Keratinocyte (primary cell): ENCODE measurements at regions not wholly inside any gene's neighbourhood (a gene's known extent, or its start where the extent isn't known, plus 50 kb on each side); places are given as distances from the start of the nearest gene placed in this dataset.

ENCODE experiments used
- DNase-seq: peaks from one replicate; pipeline ENCODE4 v3.0.0-alpha.2; 2011; ENCODE audit warnings: low read depth, missing footprints, low spot score
- FAIRE-seq: peaks from 2 replicates; lab custom pipeline; 2011; peaks lifted over from hg19 to GRCh38; lab: Jason Lieb, UNC
- H2AFZ ChIP-seq: 2 replicates; pipeline ENCODE4 v1.6.0; 2012; ENCODE audit warnings: low read length, control low read depth, inconsistent platforms; ENCODE audit not compliant: control insufficient read depth
- H3K27ac ChIP-seq: 2 replicates; pipeline ENCODE4 v1.5.1; 2011; ENCODE audit warnings: low read length; ENCODE audit not compliant: control insufficient read depth, insufficient read depth
- H3K27me3 ChIP-seq: 3 replicates; pipeline ENCODE4 v1.6.0; 2011; ENCODE audit warnings: low read length; ENCODE audit not compliant: control insufficient read depth, insufficient read depth; ENCODE audit errors: extremely low read depth
- H3K36me3 ChIP-seq, 2 experiments: 2 replicates in 1 of 2; 3 replicates in 1 of 2; pipeline ENCODE4 v1.5.1; 2011; ENCODE audit warnings: low read length in 2 of 2, mild to moderate bottlenecking in 1 of 2; ENCODE audit not compliant: control insufficient read depth in 2 of 2, insufficient read depth in 2 of 2; ENCODE audit errors: extremely low read depth in 1 of 2
- H3K4me1 ChIP-seq: 3 replicates; pipeline ENCODE4 v1.5.1; 2011; ENCODE audit warnings: low read length; ENCODE audit not compliant: control insufficient read depth, insufficient read depth; ENCODE audit errors: extremely low read depth
- H3K4me2 ChIP-seq: 3 replicates; pipeline ENCODE4 v1.6.0; 2011; ENCODE audit warnings: low read depth, low read length; ENCODE audit not compliant: control insufficient read depth, insufficient read depth; ENCODE audit errors: extremely low read depth
- H3K4me3 ChIP-seq, 3 experiments: fragments of 200-600 bp in 1 of 3; sonication (generic) in 1 of 3; 2 replicates in 2 of 3; 3 replicates in 1 of 3; pipeline ENCODE4 v1.5.1; 2011 to 2016; ENCODE audit warnings: low read length in 3 of 3, mild to moderate bottlenecking in 3 of 3, control low read depth in 2 of 3, inconsistent platforms in 1 of 3, low read depth in 1 of 3, mixed read lengths in 1 of 3, mixed run types in 1 of 3, moderate library complexity in 1 of 3; ENCODE audit not compliant: control insufficient read depth in 2 of 3, insufficient read depth in 2 of 3; ENCODE audit errors: extremely low read depth in 1 of 3
- H3K79me2 ChIP-seq: 2 replicates; pipeline ENCODE4 v1.6.0; 2012; ENCODE audit warnings: low read length; ENCODE audit not compliant: control insufficient read depth, insufficient read depth
- H3K9ac ChIP-seq: 3 replicates; pipeline ENCODE4 v1.6.0; 2011; ENCODE audit warnings: low read length; ENCODE audit not compliant: control insufficient read depth, insufficient read depth; ENCODE audit errors: extremely low read depth
- H3K9me1 ChIP-seq: 3 replicates; pipeline ENCODE4 v1.6.0; 2011; ENCODE audit warnings: low read length; ENCODE audit not compliant: control insufficient read depth, insufficient read depth; ENCODE audit errors: extremely low read depth
- H3K9me3 ChIP-seq: 2 replicates; pipeline ENCODE4 v1.5.1; 2012; ENCODE audit warnings: low read depth, low read length; ENCODE audit not compliant: control insufficient read depth
- H4K20me1 ChIP-seq: 3 replicates; pipeline ENCODE4 v1.6.0; 2011; ENCODE audit warnings: low read length; ENCODE audit not compliant: control insufficient read depth, insufficient read depth; ENCODE audit errors: extremely low read depth
- EZH2 ChIP-seq: IDR thresholded peaks from one replicate; pipeline ENCODE4 v1.6.1; 2012; ENCODE audit warnings: inconsistent platforms, mild to moderate bottlenecking, low read length, moderate library complexity
- dilution Hi-C: fragments of 300-500 bp; cut with MboI; formaldehyde crosslinking; loops from one replicate; pipeline ENCODE4 v1.7.0; 2020; ENCODE audit warnings: low sequenced_read_pairs; ENCODE audit not compliant: extremely low pct_ligation_motif_present
- TF ChIP-seq, protein P1 (sequence below), 3 experiments: IDR thresholded peaks in 1 of 3; conservative IDR thresholded peaks in 1 of 3; optimal IDR thresholded peaks in 1 of 3; 2 replicates in 2 of 3; 3 replicates in 1 of 3; pipeline versions ENCODE3 to v1.5.1; 2011; ENCODE audit warnings: low read length in 3 of 3, mild to moderate bottlenecking in 3 of 3, moderate library complexity in 2 of 3, control low read depth in 1 of 3, inconsistent platforms in 1 of 3; ENCODE audit not compliant: insufficient read depth in 2 of 3; ENCODE audit errors: extremely low read depth in 1 of 3

DNA sequence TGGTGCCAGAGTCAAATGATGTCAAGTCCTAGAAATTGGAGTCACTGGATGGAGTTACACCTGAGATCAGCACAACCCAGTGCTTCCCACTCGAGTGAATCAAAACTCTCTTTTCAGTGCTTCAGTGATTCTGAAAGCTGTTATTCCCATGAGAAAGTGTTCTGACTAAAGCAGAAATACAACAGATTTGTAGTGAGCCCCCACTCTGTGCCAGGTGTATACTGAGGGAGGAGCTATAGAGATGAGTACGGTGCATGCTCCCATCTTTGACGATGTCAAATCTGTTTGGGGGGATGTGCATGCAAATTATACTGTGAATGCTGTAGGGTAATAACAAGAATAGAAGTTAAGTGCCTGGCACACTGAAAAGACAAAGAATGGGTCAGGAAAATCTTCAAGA lies 330.2 kb downstream of the HS3ST1 start:
- Histone ChIP-seq H3K79me2 (no peaks in the 10 kb centered on the region), H3K27me3 (no peaks in the 10 kb centered on the region), H3K4me3 (no peak overlapping the region), H3K4me1 (no peaks in the 10 kb centered on the region), H2AFZ (no peak overlapping the region), H4K20me1 (no peaks in the 10 kb centered on the region), H3K27ac (no peak overlapping the region), H3K9ac (no peak overlapping the region), H3K4me2 (no peak overlapping the region), H3K9me3 (no peaks in the 10 kb centered on the region), H3K36me3 (no peaks in the 10 kb centered on the region), H3K9me1 (no peaks in the 10 kb centered on the region)
- DNase-seq: no peak
- no peak for FAIRE-seq
- dilution Hi-C loops: no loop called here
- TF ChIP-seq, protein P1, sequence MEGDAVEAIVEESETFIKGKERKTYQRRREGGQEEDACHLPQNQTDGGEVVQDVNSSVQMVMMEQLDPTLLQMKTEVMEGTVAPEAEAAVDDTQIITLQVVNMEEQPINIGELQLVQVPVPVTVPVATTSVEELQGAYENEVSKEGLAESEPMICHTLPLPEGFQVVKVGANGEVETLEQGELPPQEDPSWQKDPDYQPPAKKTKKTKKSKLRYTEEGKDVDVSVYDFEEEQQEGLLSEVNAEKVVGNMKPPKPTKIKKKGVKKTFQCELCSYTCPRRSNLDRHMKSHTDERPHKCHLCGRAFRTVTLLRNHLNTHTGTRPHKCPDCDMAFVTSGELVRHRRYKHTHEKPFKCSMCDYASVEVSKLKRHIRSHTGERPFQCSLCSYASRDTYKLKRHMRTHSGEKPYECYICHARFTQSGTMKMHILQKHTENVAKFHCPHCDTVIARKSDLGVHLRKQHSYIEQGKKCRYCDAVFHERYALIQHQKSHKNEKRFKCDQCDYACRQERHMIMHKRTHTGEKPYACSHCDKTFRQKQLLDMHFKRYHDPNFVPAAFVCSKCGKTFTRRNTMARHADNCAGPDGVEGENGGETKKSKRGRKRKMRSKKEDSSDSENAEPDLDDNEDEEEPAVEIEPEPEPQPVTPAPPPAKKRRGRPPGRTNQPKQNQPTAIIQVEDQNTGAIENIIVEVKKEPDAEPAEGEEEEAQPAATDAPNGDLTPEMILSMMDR (optimal IDR thresholded peaks at IDR 0.05 in 1 of 3, IDR thresholded peaks at IDR 0.05 in 1 of 3, conservative IDR thresholded peaks at IDR 0.05 in 1 of 3; ENCODE audit: extremely low read depth in 1 of 3, insufficient read depth in 2 of 3, low read length in 3 of 3): no peak
- no peak for TF ChIP-seq EZH2

DNA sequence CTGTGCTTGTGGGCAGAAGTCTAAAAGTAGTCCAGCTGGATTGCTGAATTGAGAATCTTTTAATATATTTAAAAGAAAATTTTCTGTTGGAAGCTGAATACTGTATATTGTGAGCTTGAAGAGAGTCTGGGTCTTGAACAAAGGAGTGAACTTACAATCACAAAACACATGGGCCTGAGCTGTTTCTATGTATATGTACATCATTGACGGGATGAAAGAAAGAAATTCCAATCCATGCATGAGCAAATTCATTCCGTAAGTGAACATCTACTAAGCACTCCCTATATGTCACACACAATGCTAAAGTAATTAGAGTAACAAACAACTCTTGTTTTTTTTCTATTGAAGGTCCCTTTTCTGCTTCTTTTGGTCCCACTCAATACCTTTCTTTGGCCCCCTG lies 331.0 kb downstream of the HS3ST1 start:
- H3K9ac ChIP-seq: no peak overlapping the region
- H3K79me2 ChIP-seq: no peaks in the 10 kb centered on the region
- H3K36me3 ChIP-seq: no peaks in the 10 kb centered on the region
- no peaks in the 10 kb centered on the region for H3K27me3 ChIP-seq
- no peaks in the 10 kb centered on the region for H3K9me3 ChIP-seq
- TF ChIP-seq, protein P1 (optimal IDR thresholded peaks at IDR 0.05 in 1 of 3, IDR thresholded peaks at IDR 0.05 in 1 of 3, conservative IDR thresholded peaks at IDR 0.05 in 1 of 3; ENCODE audit: extremely low read depth in 1 of 3, insufficient read depth in 2 of 3, low read length in 3 of 3): no peak
- no peak for TF ChIP-seq EZH2
- no peak for DNase-seq
- H3K4me1 ChIP-seq: no peaks in the 10 kb centered on the region
- no peak overlapping the region for H2AFZ ChIP-seq
- no peak overlapping the region for H3K4me2 ChIP-seq
- dilution Hi-C loops: no loop called here
- no peaks in the 10 kb centered on the region for H3K9me1 ChIP-seq
- H3K4me3 ChIP-seq: no peak overlapping the region
- no peak for FAIRE-seq
- no peaks in the 10 kb centered on the region for H4K20me1 ChIP-seq
- H3K27ac ChIP-seq: no peak overlapping the region
